ENCODE measurements at regions not wholly inside any gene's neighbourhood (a gene's known extent, or its start where the extent isn't known, plus 50 kb on each side); places are given as distances from the start of the nearest gene placed in this dataset.

DNA sequence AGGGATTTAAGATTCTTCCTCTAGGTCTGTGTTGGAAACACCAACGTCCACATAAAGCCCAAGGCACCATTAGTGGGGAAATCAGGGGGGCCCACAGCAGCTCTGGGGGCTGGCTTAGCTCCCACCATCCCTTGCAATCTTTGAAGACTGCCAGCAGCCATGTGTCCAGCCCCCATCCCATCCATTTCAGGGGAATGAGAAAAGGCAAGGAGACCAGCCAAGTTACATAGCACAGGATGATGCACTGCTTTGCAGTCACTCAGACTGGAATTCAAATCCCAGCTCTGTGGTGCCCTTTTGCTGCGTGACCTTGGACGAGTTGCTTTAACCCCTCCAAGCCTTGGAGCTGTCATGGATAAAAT lies 108.9 kb upstream of the ZMIZ1 start:
- no peak for DNase-seq
- POLR2A ChIA-PET = interaction anchor here (1.5 kb wide), 1 partner anchor 14 kb away, joined by 4 read pairs; no protein-coding TSS in a partner anchor
- no peaks in the 10 kb centered on the region for H3K79me2 ChIP-seq (ENCODE audit: insufficient read depth)
- H3K27me3 ChIP-seq (ENCODE audit: insufficient read depth) = no peaks in the 10 kb centered on the region
- H3K9me2 ChIP-seq = no peaks in the 10 kb centered on the region
- H3K9me3 ChIP-seq = no peaks in the 10 kb centered on the region
- no peak overlapping the region for H2AFZ ChIP-seq (ENCODE audit: low read depth)
- H3K27ac ChIP-seq (ENCODE audit: low read depth in 2 of 2, low read length in 1 of 2) = no peak overlapping the region; a peak in 1 of 4 replicates
- no peak overlapping the region for H3K9ac ChIP-seq
- TF ChIP-seq ELF1 (IDR thresholded peaks at IDR 0.05) (no peak), NFIC (IDR thresholded peaks at IDR 0.05; ENCODE audit: borderline replicate concordance) (no peak), SIN3A (IDR thresholded peaks at IDR 0.05; ENCODE audit: borderline replicate concordance, low read depth, low read length) (no peak), POLR2AphosphoS5 (IDR thresholded peaks at IDR 0.05; ENCODE audit: low read depth, low read length) (no peak)
- TF ChIP-seq, protein P1, sequence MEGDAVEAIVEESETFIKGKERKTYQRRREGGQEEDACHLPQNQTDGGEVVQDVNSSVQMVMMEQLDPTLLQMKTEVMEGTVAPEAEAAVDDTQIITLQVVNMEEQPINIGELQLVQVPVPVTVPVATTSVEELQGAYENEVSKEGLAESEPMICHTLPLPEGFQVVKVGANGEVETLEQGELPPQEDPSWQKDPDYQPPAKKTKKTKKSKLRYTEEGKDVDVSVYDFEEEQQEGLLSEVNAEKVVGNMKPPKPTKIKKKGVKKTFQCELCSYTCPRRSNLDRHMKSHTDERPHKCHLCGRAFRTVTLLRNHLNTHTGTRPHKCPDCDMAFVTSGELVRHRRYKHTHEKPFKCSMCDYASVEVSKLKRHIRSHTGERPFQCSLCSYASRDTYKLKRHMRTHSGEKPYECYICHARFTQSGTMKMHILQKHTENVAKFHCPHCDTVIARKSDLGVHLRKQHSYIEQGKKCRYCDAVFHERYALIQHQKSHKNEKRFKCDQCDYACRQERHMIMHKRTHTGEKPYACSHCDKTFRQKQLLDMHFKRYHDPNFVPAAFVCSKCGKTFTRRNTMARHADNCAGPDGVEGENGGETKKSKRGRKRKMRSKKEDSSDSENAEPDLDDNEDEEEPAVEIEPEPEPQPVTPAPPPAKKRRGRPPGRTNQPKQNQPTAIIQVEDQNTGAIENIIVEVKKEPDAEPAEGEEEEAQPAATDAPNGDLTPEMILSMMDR (IDR thresholded peaks at IDR 0.05) = no peak
- no peak overlapping the region for H3K4me3 ChIP-seq (ENCODE audit: low read depth in 2 of 2, low read length in 1 of 2)
- H4K20me1 ChIP-seq (ENCODE audit: insufficient read depth) = no peaks in the 10 kb centered on the region
- no peak overlapping the region for H3K4me2 ChIP-seq
- CTCF ChIA-PET = no interaction called here
- H3K36me3 ChIP-seq (replicated peaks in 1 of 2; ENCODE audit: control insufficient read depth in 1 of 2, insufficient read depth in 2 of 2, low read length in 1 of 2) = no peaks in the 10 kb centered on the region
- H3K4me1 ChIP-seq (ENCODE audit: control insufficient read depth in 1 of 2, insufficient read depth in 2 of 2, low read depth in 1 of 2, low read length in 1 of 2) = peaks cover 18 to 65% of the 10 kb centered on the region in 2 experiments
- WGBS (ENCODE audit: low lambda C conversion rate) = 93% methylated on average over 3 of the region's 3 CpGs
- H3F3A ChIP-seq (replicated peaks; ENCODE audit: insufficient read depth) = peaks cover 8% of the 10 kb centered on the region

DNA sequence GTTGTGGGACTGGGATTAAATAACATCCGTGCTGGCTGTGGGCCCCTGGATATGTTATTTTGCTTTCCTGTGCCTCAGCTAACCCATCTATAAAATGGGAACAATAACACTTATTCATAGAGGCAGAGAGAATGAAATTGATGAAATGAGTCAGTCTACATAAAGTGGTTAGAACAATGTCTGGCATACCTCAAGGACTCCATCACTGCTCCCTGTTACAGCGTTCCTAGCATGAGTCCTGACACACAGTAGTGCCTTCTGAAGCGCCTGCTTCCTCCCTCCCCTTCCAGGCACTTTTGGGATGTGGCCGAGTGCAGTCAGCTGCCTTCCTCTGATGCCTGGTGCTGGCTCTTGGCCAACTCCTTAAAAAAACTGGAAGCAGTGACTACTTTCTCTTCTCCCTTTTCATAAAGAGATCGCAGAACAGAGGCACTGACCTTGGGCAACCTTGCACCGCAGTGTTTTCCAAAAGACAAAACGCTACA lies 108.4 kb upstream of the ZMIZ1 start:
- no peak overlapping the region for H3K9ac ChIP-seq
- TF ChIP-seq RXRA (IDR thresholded peaks at IDR 0.05; ENCODE audit: borderline replicate concordance, low read depth) (no peak; the same call in 1 of the 2 replicates), EZH2phosphoT487 (IDR thresholded peaks at IDR 0.05; ENCODE audit: borderline replicate concordance, low read depth) (no peak), ELF1 (IDR thresholded peaks at IDR 0.05) (no peak), RCOR1 (IDR thresholded peaks at IDR 0.05; ENCODE audit: low read length) (peak; percentile 38; the same call in 1 of the 2 replicates), SMC3 (IDR thresholded peaks at IDR 0.05; ENCODE audit: low read depth, low read length) (no peak), MEF2A (IDR thresholded peaks at IDR 0.05; ENCODE audit: borderline replicate concordance, low read depth) (no peak), TCF12 (IDR thresholded peaks at IDR 0.05) (peak; percentile 90), JUND (IDR thresholded peaks at IDR 0.05) (no peak; the same call in 1 of the 2 replicates), CHD2 (IDR thresholded peaks at IDR 0.05; ENCODE audit: low read length, partially characterized antibody) (no peak), TEAD4 (IDR thresholded peaks at IDR 0.05; ENCODE audit: borderline replicate concordance, insufficient read depth) (0 out of 2 replicates have a peak, but pooled peaks have one; percentile 28), TAF1 (IDR thresholded peaks at IDR 0.05; ENCODE audit: borderline replicate concordance, low read depth, low read length) (no peak), MXI1 (IDR thresholded peaks at IDR 0.05; ENCODE audit: low read depth, low read length) (no peak), NRF1 (IDR thresholded peaks at IDR 0.05; ENCODE audit: low read depth, low read length) (no peak), GABPA (IDR thresholded peaks at IDR 0.05; ENCODE audit: low read depth) (no peak), RFX5 (IDR thresholded peaks at IDR 0.05; ENCODE audit: low read length) (no peak), FOXM1 (IDR thresholded peaks at IDR 0.05; ENCODE audit: low read depth) (no peak)
- TF ChIP-seq, protein P2, sequence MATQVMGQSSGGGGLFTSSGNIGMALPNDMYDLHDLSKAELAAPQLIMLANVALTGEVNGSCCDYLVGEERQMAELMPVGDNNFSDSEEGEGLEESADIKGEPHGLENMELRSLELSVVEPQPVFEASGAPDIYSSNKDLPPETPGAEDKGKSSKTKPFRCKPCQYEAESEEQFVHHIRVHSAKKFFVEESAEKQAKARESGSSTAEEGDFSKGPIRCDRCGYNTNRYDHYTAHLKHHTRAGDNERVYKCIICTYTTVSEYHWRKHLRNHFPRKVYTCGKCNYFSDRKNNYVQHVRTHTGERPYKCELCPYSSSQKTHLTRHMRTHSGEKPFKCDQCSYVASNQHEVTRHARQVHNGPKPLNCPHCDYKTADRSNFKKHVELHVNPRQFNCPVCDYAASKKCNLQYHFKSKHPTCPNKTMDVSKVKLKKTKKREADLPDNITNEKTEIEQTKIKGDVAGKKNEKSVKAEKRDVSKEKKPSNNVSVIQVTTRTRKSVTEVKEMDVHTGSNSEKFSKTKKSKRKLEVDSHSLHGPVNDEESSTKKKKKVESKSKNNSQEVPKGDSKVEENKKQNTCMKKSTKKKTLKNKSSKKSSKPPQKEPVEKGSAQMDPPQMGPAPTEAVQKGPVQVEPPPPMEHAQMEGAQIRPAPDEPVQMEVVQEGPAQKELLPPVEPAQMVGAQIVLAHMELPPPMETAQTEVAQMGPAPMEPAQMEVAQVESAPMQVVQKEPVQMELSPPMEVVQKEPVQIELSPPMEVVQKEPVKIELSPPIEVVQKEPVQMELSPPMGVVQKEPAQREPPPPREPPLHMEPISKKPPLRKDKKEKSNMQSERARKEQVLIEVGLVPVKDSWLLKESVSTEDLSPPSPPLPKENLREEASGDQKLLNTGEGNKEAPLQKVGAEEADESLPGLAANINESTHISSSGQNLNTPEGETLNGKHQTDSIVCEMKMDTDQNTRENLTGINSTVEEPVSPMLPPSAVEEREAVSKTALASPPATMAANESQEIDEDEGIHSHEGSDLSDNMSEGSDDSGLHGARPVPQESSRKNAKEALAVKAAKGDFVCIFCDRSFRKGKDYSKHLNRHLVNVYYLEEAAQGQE (IDR thresholded peaks at IDR 0.05; ENCODE audit: low read depth, low read length) = no peak
- TF ChIP-seq, protein P3, sequence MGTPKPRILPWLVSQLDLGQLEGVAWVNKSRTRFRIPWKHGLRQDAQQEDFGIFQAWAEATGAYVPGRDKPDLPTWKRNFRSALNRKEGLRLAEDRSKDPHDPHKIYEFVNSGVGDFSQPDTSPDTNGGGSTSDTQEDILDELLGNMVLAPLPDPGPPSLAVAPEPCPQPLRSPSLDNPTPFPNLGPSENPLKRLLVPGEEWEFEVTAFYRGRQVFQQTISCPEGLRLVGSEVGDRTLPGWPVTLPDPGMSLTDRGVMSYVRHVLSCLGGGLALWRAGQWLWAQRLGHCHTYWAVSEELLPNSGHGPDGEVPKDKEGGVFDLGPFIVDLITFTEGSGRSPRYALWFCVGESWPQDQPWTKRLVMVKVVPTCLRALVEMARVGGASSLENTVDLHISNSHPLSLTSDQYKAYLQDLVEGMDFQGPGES (IDR thresholded peaks at IDR 0.05; ENCODE audit: low read depth, low read length) = no peak

More for the DNA sequence above, 108.4 kb upstream of the ZMIZ1 start:
- H3K4me3 ChIP-seq (ENCODE audit: low read depth in 2 of 2, low read length in 1 of 2) = no peak overlapping the region
- H3K36me3 ChIP-seq (replicated peaks in 1 of 2; ENCODE audit: control insufficient read depth in 1 of 2, insufficient read depth in 2 of 2, low read length in 1 of 2) = no peaks in the 10 kb centered on the region
- WGBS (ENCODE audit: low lambda C conversion rate) = 49% methylated on average over 7 of the region's 7 CpGs
- H3K27me3 ChIP-seq (ENCODE audit: insufficient read depth) = no peaks in the 10 kb centered on the region
- DNase-seq = no peak
- no peaks in the 10 kb centered on the region for H3K9me3 ChIP-seq
- no peak overlapping the region for H2AFZ ChIP-seq (ENCODE audit: low read depth)
- CTCF ChIA-PET = no interaction called here
- peak overlapping the region; percentile 55 for H3K4me2 ChIP-seq
- no peaks in the 10 kb centered on the region for H3K79me2 ChIP-seq (ENCODE audit: insufficient read depth)
- peaks cover 8% of the 10 kb centered on the region for H3F3A ChIP-seq (replicated peaks; ENCODE audit: insufficient read depth)
- peaks cover 23 to 70% of the 10 kb centered on the region in 2 experiments for H3K4me1 ChIP-seq (ENCODE audit: control insufficient read depth in 1 of 2, insufficient read depth in 2 of 2, low read depth in 1 of 2, low read length in 1 of 2)
- no peaks in the 10 kb centered on the region for H4K20me1 ChIP-seq (ENCODE audit: insufficient read depth)
- POLR2A ChIA-PET = interaction anchor here (1.5 kb wide), 1 partner anchor 13 kb away, joined by 4 read pairs; no protein-coding TSS in a partner anchor
- peak overlapping the region in 1 of 2 experiments; percentile 3; a peak in 1 of 4 replicates for H3K27ac ChIP-seq (ENCODE audit: low read depth in 2 of 2, low read length in 1 of 2)
- H3K9me2 ChIP-seq = no peaks in the 10 kb centered on the region
